Upper lobe of left lung (tissue), 4 donors: ENCODE measurements at regions not wholly inside any gene's neighbourhood (a gene's known extent, or its start where the extent isn't known, plus 50 kb on each side); places are given as distances from the start of the nearest gene placed in this dataset.

ENCODE experiments used
- POLR2A ChIP-seq, 4 donors: fragments of 450-650 bp; IDR thresholded peaks; one replicate each; pipeline ENCODE4 v1.5.1; 2016 to 2017; ENCODE audit warnings: antibody characterized with exemption in 4 of 4, mild to moderate bottlenecking in 2 of 4
- POLR2AphosphoS5 ChIP-seq, 2 donors: sonication (generic); formaldehyde crosslinking; IDR thresholded peaks; one replicate each; pipeline ENCODE4 v1.5.1; 2017; ENCODE audit warnings: antibody characterized with exemption in 2 of 2
- TF ChIP-seq, protein P1 (sequence below), 6 experiments: fragments of 450-650 bp in 4 of 6; fragments of 200-600 bp in 2 of 6; sonication (generic) in 2 of 6; IDR thresholded peaks; one replicate each; pipeline ENCODE4 v1.5.1; 2016 to 2019; ENCODE audit warnings: antibody characterized with exemption in 6 of 6

DNA sequence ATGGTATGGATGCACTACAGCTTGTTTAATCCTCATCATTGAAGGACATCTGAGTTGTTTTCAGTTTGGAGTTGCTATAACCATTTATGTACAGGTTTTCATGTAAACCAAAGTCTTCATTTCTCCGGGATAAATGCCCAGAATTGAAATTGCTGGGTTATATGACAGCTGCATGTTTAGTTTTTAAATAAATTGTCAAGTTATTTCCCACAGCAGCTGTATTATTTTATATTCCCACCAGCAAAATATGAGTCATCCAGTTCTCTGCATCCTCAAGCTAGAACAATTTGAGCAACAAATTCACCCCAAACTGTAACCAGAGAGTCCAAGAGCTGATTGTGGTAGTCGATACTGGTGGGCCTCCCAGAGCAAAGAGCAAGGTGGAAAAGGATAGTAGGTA, 125.6 kb upstream of the PRNP start:
- TF ChIP-seq, protein P1, sequence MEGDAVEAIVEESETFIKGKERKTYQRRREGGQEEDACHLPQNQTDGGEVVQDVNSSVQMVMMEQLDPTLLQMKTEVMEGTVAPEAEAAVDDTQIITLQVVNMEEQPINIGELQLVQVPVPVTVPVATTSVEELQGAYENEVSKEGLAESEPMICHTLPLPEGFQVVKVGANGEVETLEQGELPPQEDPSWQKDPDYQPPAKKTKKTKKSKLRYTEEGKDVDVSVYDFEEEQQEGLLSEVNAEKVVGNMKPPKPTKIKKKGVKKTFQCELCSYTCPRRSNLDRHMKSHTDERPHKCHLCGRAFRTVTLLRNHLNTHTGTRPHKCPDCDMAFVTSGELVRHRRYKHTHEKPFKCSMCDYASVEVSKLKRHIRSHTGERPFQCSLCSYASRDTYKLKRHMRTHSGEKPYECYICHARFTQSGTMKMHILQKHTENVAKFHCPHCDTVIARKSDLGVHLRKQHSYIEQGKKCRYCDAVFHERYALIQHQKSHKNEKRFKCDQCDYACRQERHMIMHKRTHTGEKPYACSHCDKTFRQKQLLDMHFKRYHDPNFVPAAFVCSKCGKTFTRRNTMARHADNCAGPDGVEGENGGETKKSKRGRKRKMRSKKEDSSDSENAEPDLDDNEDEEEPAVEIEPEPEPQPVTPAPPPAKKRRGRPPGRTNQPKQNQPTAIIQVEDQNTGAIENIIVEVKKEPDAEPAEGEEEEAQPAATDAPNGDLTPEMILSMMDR (IDR thresholded peaks at IDR 0.05), result no peak
- no peak for TF ChIP-seq POLR2A (IDR thresholded peaks at IDR 0.05)
- no peak for TF ChIP-seq POLR2AphosphoS5 (IDR thresholded peaks at IDR 0.05)
